Activated naive CD8-positive, alpha-beta T cell treated with anti-CD3 and anti-CD28 coated beads, Interleukin-2, amount 50 U/mL, for 24 hours (primary cell): ENCODE measurements at regions not wholly inside any gene's neighbourhood (a gene's known extent, or its start where the extent isn't known, plus 50 kb on each side); places are given as distances from the start of the nearest gene placed in this dataset.

Experiments used
- ATAC-seq: fragments of 150-1000 bp; cut with Tn5 transposase; one replicate; pipeline ENCODE4 v1.10.0; 2021
- DNase-seq: peaks from one replicate; pipeline ENCODE4 v3.0.0; 2021
- H3K27ac Mint-ChIP-seq: one replicate; pipeline ENCODE4 v1.8.0; 2021; ENCODE audit warnings: mild to moderate bottlenecking, mixed read lengths
- H3K27me3 Mint-ChIP-seq: one replicate; pipeline ENCODE4 v1.8.0; 2021; ENCODE audit warnings: mixed read lengths
- H3K36me3 Mint-ChIP-seq: one replicate; pipeline ENCODE4 v1.8.0; 2021; ENCODE audit warnings: low read depth, mixed read lengths
- H3K4me1 Mint-ChIP-seq: one replicate; pipeline ENCODE4 v1.8.0; 2021; ENCODE audit warnings: mixed read lengths
- H3K4me3 Mint-ChIP-seq: one replicate; pipeline ENCODE4 v1.8.0; 2021; ENCODE audit warnings: mild to moderate bottlenecking, moderate library complexity, mixed read lengths
- H3K9me3 Mint-ChIP-seq: one replicate; pipeline ENCODE4 v1.8.0; 2021; ENCODE audit warnings: mixed read lengths

DNA sequence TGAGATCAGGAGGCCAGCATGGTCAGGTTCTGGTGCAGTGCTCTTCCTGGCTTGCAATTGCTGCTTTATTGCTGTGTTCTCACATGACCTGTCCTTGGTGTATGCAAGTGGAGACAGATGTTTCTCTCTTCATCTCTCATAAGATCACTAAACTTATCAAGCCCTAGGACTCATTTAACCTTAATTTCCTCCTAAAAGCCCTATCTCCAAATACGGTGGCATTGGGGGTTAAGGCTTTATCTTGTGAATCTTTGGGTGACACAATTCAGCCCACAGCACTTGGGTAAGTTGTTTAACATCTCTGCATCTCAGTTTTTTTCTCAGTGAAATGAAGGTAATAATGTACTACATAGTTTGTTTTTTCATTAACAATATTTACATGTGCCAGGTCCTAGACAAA is 152.4 kb downstream of the RWDD3 start:
- ATAC-seq (no peak), DNase-seq (no peak)
- Mint-ChIP-seq H3K9me3 (no peaks in the 10 kb centered on the region), H3K27ac (no peak overlapping the region), H3K4me1 (no peaks in the 10 kb centered on the region), H3K27me3 (no peaks in the 10 kb centered on the region), H3K36me3 (no peaks in the 10 kb centered on the region), H3K4me3 (no peak overlapping the region)

GRCh38 chr1:95386915-95387314 is 152.9 kb downstream of the RWDD3 start:
- Mint-ChIP-seq H3K4me3 (no peak overlapping the region), H3K36me3 (no peaks in the 10 kb centered on the region), H3K4me1 (no peaks in the 10 kb centered on the region), H3K9me3 (no peaks in the 10 kb centered on the region), H3K27me3 (no peaks in the 10 kb centered on the region), H3K27ac (no peak overlapping the region)
- DNase-seq: no peak
- ATAC-seq: no peak

- H3K4me3 Mint-ChIP-seq: no peak overlapping the region
- H3K27ac Mint-ChIP-seq: no peak overlapping the region
- H3K27me3 Mint-ChIP-seq: no peaks in the 10 kb centered on the region
- ATAC-seq: no peak
- no peaks in the 10 kb centered on the region for H3K4me1 Mint-ChIP-seq
- no peak for DNase-seq
- H3K36me3 Mint-ChIP-seq: no peaks in the 10 kb centered on the region
- H3K9me3 Mint-ChIP-seq: no peaks in the 10 kb centered on the region
These were observed 154.0 kb downstream of the RWDD3 start for GRCh38 chr1:95388031-95388430.

- no peak for ATAC-seq
- no peaks in the 10 kb centered on the region for H3K27me3 Mint-ChIP-seq
- no peak overlapping the region for H3K4me3 Mint-ChIP-seq
- no peak for DNase-seq
- no peaks in the 10 kb centered on the region for H3K4me1 Mint-ChIP-seq
- no peak overlapping the region for H3K27ac Mint-ChIP-seq
- H3K9me3 Mint-ChIP-seq: no peaks in the 10 kb centered on the region
- H3K36me3 Mint-ChIP-seq: no peaks in the 10 kb centered on the region
These were observed 159.4 kb downstream of the RWDD3 start for GRCh38 chr1:95393434-95393833.

- H3K27me3 Mint-ChIP-seq: no peaks in the 10 kb centered on the region
- DNase-seq: no peak
- H3K27ac Mint-ChIP-seq: no peak overlapping the region
- no peaks in the 10 kb centered on the region for H3K36me3 Mint-ChIP-seq
- H3K9me3 Mint-ChIP-seq: no peaks in the 10 kb centered on the region
- no peak for ATAC-seq
- H3K4me3 Mint-ChIP-seq: no peak overlapping the region
- H3K4me1 Mint-ChIP-seq: no peaks in the 10 kb centered on the region
These were observed 162.5 kb downstream of the RWDD3 start for GRCh38 chr1:95396557-95396956.

- ATAC-seq: no peak
- no peaks in the 10 kb centered on the region for H3K4me1 Mint-ChIP-seq
- H3K9me3 Mint-ChIP-seq: peaks cover 6% of the 10 kb centered on the region
- H3K27ac Mint-ChIP-seq: no peak overlapping the region
- no peak overlapping the region for H3K4me3 Mint-ChIP-seq
- H3K27me3 Mint-ChIP-seq: no peaks in the 10 kb centered on the region
- DNase-seq: no peak
- H3K36me3 Mint-ChIP-seq: no peaks in the 10 kb centered on the region
These were observed 168.8 kb downstream of the RWDD3 start for GRCh38 chr1:95402780-95403179.

DNA sequence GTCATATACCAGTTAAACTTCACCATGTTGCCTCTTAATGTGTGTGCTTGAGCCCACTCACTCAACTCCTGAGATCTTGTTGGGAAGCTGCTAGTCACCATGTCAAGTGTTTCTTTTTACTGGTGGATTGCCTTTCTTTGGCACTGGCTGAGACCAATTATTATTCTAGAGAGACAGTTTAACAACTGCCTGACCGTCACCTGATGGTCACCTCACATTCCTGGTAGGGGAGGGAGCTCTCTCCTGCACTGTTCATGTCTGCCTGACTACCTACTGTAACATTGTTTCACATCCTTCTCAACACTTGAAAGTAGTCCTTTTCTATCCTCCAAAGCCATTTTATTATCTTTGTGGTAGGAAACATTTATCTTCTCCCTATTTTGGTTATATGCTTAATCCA is 172.3 kb downstream of the RWDD3 start:
- peaks cover 6% of the 10 kb centered on the region for H3K9me3 Mint-ChIP-seq
- DNase-seq (no peak), ATAC-seq (no peak)
- H3K27ac Mint-ChIP-seq: no peak overlapping the region
- H3K27me3 Mint-ChIP-seq: peaks cover 4% of the 10 kb centered on the region
- no peak overlapping the region for H3K4me3 Mint-ChIP-seq
- no peaks in the 10 kb centered on the region for H3K36me3 Mint-ChIP-seq
- H3K4me1 Mint-ChIP-seq: no peaks in the 10 kb centered on the region

DNA sequence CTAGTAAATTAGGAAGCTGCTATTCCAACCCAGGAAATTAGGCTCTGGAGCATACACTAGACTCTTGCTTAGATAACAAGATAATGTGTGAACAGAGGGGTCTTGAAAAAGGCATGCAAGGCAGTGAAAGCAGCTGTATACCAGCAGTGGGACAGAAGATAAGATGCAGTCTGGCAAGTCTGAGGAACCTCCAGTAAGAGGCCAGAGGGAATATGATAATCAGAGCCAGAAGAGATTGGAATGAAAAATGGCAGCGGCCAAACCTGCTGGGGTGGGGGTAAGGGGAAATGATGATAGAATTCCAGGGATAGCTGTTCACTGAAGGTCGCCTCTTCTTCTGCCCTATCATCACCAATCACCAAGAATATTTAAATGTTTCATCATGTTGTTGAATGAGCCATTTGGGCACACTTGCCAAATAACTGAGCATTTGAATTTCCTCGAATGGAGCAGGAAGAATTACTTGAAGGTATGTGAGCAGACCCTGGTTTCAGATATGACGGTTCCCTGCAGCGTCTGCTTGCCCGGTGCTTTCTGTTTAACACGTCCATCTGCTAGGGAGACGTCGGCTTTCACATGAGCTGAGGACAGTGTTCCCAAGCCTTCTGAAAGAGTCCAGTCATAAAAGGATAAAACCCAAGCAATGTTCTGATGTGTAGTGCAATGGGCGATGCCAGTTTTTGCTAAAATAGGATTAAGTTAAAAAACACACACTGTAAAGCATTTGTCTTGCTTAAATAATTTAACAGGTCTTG is 173.3 kb downstream of the RWDD3 start:
- Mint-ChIP-seq H3K27ac (no peak overlapping the region), H3K27me3 (peaks cover 4% of the 10 kb centered on the region), H3K4me3 (no peak overlapping the region), H3K4me1 (no peaks in the 10 kb centered on the region), H3K9me3 (peaks cover 6% of the 10 kb centered on the region), H3K36me3 (no peaks in the 10 kb centered on the region)
- DNase-seq (no peak), ATAC-seq (no peak)

DNA sequence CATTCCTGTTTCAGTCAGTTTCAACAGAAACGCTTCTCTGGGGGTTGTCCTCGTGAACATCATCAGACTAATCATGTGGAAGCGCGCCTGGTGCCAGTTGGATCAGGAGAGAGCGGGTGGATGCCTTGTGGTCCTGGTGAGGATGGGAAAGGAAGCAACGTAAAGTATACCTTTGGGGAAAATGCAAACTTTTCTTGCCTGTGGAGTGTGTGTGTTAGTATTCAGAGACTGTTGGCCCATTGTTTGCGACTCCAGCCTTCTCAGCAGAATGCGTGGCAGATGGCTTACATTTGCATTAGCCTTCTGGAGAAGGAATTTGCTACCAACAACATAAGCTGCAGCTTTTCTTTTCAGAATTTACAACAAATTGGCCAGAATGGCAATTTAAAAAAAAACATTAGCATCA is 173.9 kb downstream of the RWDD3 start:
- DNase-seq (no peak), ATAC-seq (no peak)
- Mint-ChIP-seq H3K9me3 (peaks cover 6% of the 10 kb centered on the region), H3K4me1 (no peaks in the 10 kb centered on the region), H3K4me3 (no peak overlapping the region), H3K27ac (no peak overlapping the region), H3K27me3 (peaks cover 4% of the 10 kb centered on the region), H3K36me3 (no peaks in the 10 kb centered on the region)

DNA sequence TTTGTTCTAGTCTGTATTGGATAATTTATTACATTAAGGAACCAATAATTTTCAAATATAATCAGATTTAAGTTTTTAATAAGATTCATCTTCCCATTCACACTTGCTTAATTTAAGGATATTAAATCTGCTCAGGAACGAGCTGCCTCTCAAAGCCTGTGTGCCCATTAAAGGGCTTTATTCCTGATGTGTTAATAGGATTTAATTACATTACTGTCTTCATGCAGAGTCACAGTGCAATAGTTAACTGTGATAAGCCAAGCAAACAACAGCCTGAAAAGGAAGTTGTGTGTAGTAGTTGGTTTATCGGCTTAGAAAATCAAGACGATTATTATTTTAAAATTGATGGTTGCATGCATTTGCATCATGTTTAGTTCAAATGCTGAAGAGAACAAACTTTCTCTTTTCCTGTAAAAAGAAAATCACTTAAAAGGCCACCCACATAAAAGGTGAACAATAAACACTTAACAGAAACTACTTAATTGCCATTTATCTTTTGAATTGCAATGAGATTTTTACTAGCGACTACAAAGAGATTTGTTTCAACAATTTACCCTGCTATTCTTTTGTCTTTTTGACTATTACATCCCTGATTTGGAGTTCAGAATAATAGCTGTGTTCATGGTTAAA is 174.6 kb downstream of the RWDD3 start:
- no peak for DNase-seq
- H3K27ac Mint-ChIP-seq: no peak overlapping the region
- H3K9me3 Mint-ChIP-seq: peaks cover 6% of the 10 kb centered on the region
- no peak overlapping the region for H3K4me3 Mint-ChIP-seq
- H3K4me1 Mint-ChIP-seq: no peaks in the 10 kb centered on the region
- H3K36me3 Mint-ChIP-seq: no peaks in the 10 kb centered on the region
- peaks cover 4% of the 10 kb centered on the region for H3K27me3 Mint-ChIP-seq
- no peak for ATAC-seq

- Mint-ChIP-seq H3K27ac (no peak overlapping the region), H3K4me1 (no peaks in the 10 kb centered on the region), H3K27me3 (peaks cover 4% of the 10 kb centered on the region), H3K9me3 (peaks cover 6% of the 10 kb centered on the region), H3K4me3 (no peak overlapping the region), H3K36me3 (no peaks in the 10 kb centered on the region)
- no peak for DNase-seq
- no peak for ATAC-seq
These were observed 175.3 kb downstream of the RWDD3 start for GRCh38 chr1:95409276-95409675.

- Mint-ChIP-seq H3K4me1 (no peaks in the 10 kb centered on the region), H3K9me3 (peaks cover 3% of the 10 kb centered on the region), H3K4me3 (no peak overlapping the region), H3K36me3 (no peaks in the 10 kb centered on the region), H3K27me3 (peaks cover 4% of the 10 kb centered on the region), H3K27ac (no peak overlapping the region)
- ATAC-seq (no peak), DNase-seq (no peak)
These were observed 175.9 kb downstream of the RWDD3 start for GRCh38 chr1:95409901-95410300.

GRCh38 chr1:95415146-95415545 is 181.1 kb downstream of the RWDD3 start:
- H3K4me3 Mint-ChIP-seq: no peak overlapping the region
- no peak overlapping the region for H3K27ac Mint-ChIP-seq
- peaks cover 5% of the 10 kb centered on the region for H3K9me3 Mint-ChIP-seq
- DNase-seq (no peak), ATAC-seq (no peak)
- H3K4me1 Mint-ChIP-seq: no peaks in the 10 kb centered on the region
- no peaks in the 10 kb centered on the region for H3K27me3 Mint-ChIP-seq
- no peaks in the 10 kb centered on the region for H3K36me3 Mint-ChIP-seq

DNA sequence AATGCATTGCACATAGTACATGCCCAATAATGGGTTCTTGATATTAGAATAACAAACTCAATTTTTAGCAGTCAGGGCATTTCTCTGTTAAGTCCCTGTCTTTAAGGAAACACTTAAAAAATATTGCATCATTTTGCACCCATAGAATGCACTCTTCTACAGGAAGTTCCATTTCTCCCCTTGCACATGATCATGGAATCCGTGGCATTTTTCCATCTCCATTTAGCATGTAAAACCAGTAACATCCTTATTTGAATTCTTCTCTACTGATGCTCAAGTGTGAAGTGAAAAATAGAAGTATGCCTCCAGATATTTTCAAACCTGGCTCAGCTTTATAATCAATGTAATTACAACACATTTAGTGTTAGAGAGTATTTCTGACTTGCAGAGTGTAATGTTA is 192.8 kb downstream of the RWDD3 start:
- Mint-ChIP-seq H3K4me1 (no peaks in the 10 kb centered on the region), H3K27me3 (no peaks in the 10 kb centered on the region), H3K9me3 (no peaks in the 10 kb centered on the region), H3K27ac (no peak overlapping the region), H3K4me3 (no peak overlapping the region), H3K36me3 (no peaks in the 10 kb centered on the region)
- DNase-seq (no peak), ATAC-seq (no peak)

DNA sequence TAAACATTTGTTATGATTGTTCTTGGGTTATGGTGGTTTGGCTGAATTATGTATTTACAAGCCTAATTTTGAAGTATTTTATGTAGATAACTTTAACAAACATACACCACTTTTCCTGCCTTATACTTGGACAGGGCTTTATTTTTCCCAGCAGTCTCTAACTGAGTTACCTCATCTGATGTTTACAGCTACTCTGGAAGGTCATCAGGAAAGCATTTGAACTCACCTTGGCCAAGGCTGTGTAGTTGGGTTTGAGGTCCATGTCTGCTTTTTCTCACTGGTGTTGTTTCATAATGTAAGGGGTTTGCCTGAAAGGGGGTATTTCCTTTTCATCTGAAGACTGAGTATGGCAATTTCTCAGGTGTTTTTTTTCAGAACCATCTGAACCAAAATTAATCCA is 193.5 kb downstream of the RWDD3 start:
- Mint-ChIP-seq H3K27me3 (no peaks in the 10 kb centered on the region), H3K36me3 (no peaks in the 10 kb centered on the region), H3K4me1 (no peaks in the 10 kb centered on the region), H3K4me3 (no peak overlapping the region), H3K27ac (no peak overlapping the region), H3K9me3 (no peaks in the 10 kb centered on the region)
- ATAC-seq: no peak
- DNase-seq: no peak
